Naive B cell (primary cell): ENCODE measurements at regions not wholly inside any gene's neighbourhood (a gene's known extent, or its start where the extent isn't known, plus 50 kb on each side); places are given as distances from the start of the nearest gene placed in this dataset.
"Not testable (repeated sequence)": the region's sequence is repeated elsewhere in the genome, so short reads cannot be mapped to it uniquely, and the experiment has no call there.

ENCODE experiments used
- ATAC-seq, 2 donors: fragments of 150-1000 bp; cut with Tn5 transposase; 2 replicates each; pipeline ENCODE4 v1.10.0; 2021; ENCODE audit warnings: low read depth in 2 of 2, mild to moderate bottlenecking in 2 of 2, moderate library complexity in 2 of 2
- DNase-seq: peaks from one replicate; pipeline ENCODE4 v3.0.0; 2022
- H3K27ac Mint-ChIP-seq, 6 donors: one replicate each; pipeline ENCODE4 v1.8.0; 2020 to 2022; ENCODE audit warnings: mild to moderate bottlenecking in 6 of 6, mixed read lengths in 6 of 6, moderate library complexity in 5 of 6, inconsistent platforms in 2 of 6
- H3K27me3 Mint-ChIP-seq, 3 donors: one replicate each; pipeline ENCODE4 v1.8.0; 2021 to 2022; ENCODE audit warnings: mixed read lengths in 3 of 3, mild to moderate bottlenecking in 1 of 3
- H3K36me3 Mint-ChIP-seq, 2 donors: one replicate each; pipeline ENCODE4 v1.8.0; 2020 to 2022; ENCODE audit warnings: mixed read lengths in 2 of 2, inconsistent platforms in 1 of 2, mild to moderate bottlenecking in 1 of 2
- H3K4me1 Mint-ChIP-seq, 3 donors: one replicate each; pipeline ENCODE4 v1.8.0; 2020 to 2022; ENCODE audit warnings: mixed read lengths in 3 of 3, inconsistent platforms in 1 of 3, mild to moderate bottlenecking in 1 of 3, moderate library complexity in 1 of 3
- H3K4me3 Mint-ChIP-seq, 8 donors: one replicate each; pipeline ENCODE4 v1.8.0; 2020 to 2022; ENCODE audit warnings: mild to moderate bottlenecking in 8 of 8, mixed read lengths in 8 of 8, moderate library complexity in 8 of 8, inconsistent platforms in 2 of 8
- H3K9me3 Mint-ChIP-seq, 7 donors: one replicate each; pipeline ENCODE4 v1.8.0; 2020 to 2022; ENCODE audit warnings: mixed read lengths in 7 of 7, mild to moderate bottlenecking in 5 of 7, inconsistent platforms in 2 of 7, moderate library complexity in 1 of 7

- DNase-seq, result no peak
- H3K4me1 Mint-ChIP-seq, result no peaks in the 10 kb centered on the region
- peaks cover 0 to 5% (median 4%) of the 10 kb centered on the region in 3 donors for H3K27me3 Mint-ChIP-seq
- H3K9me3 Mint-ChIP-seq, result no peaks in the 10 kb centered on the region
- no peak overlapping the region for H3K4me3 Mint-ChIP-seq
- ATAC-seq, result no peak
- H3K27ac Mint-ChIP-seq, result no peak overlapping the region
- no peaks in the 10 kb centered on the region for H3K36me3 Mint-ChIP-seq
These were observed 256.5 kb upstream of the CBLB start for GRCh38 chr3:106125321-106125720.

DNA sequence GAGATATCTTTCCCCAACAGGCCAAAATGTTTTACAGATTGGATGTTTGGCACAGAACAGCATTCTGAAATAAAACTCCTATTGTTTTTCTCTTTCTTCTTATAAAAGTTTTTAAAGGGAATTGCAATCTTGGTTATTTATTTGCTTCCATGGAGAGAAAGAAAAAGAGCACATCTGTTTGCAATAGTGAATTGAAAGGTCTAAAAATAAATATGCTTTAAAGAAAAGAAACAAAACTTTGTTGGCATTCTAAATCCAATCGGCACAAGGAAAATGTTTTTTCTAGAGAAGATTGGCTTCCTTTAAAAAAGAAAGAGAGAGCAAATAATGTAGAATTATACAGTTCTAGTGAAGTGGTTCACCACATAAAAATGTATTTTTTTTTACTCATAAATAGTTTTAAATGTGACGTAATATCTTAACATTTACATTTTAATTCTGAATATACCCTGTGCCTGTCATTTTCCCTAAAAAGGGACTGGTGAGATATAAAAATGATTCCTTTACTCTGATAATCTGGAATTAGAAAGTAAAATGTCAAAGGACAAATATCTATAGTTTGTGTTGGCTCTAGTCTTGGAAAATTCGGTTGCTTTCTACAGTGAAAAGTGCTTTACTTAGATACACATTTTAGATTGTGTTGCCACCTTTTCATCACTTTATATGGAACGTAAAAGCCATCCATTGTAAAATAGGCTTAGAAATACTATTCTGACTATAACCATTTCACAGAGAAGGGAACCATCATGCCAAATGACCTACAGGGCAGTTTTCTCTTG is 257.4 kb upstream of the CBLB start:
- no peaks in the 10 kb centered on the region for H3K36me3 Mint-ChIP-seq
- no peak for ATAC-seq
- DNase-seq, result no peak
- no peaks in the 10 kb centered on the region for H3K4me1 Mint-ChIP-seq
- H3K27me3 Mint-ChIP-seq, result peaks cover 0 to 5% (median 4%) of the 10 kb centered on the region in 3 donors
- H3K9me3 Mint-ChIP-seq, result no peaks in the 10 kb centered on the region
- H3K27ac Mint-ChIP-seq, result no peak overlapping the region
- H3K4me3 Mint-ChIP-seq, result no peak overlapping the region

GRCh38 chr3:106126846-106127235 is 258.0 kb upstream of the CBLB start:
- Mint-ChIP-seq H3K9me3 (no peaks in the 10 kb centered on the region), H3K36me3 (no peaks in the 10 kb centered on the region), H3K27me3 (peaks cover 0 to 5% (median 4%) of the 10 kb centered on the region in 3 donors), H3K4me3 (no peak overlapping the region), H3K4me1 (no peaks in the 10 kb centered on the region), H3K27ac (no peak overlapping the region)
- ATAC-seq (no peak), DNase-seq (no peak)

DNA sequence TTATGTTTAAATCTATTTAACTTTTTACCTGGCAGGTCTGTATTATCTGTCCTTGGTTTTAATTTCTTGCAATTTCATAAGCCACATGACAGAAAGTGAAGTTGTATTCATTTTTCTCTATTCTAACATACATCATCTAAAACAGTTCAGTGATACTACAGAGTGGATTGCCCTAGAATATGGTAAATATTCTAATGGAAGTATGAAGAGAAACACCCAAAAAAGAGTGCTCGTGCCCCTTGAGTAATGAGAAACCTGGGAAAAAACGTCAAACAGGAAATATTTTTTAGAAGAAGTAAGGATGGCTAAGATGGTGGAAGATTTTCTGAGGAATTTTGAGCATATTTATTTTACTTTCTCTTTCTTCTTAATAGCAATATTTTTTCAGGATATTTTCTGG is 261.1 kb upstream of the CBLB start:
- no peak overlapping the region for H3K4me3 Mint-ChIP-seq
- H3K4me1 Mint-ChIP-seq, result no peaks in the 10 kb centered on the region
- H3K9me3 Mint-ChIP-seq, result no peaks in the 10 kb centered on the region
- ATAC-seq, result no peak
- H3K27me3 Mint-ChIP-seq, result peaks cover 0 to 4% (median 0%) of the 10 kb centered on the region in 3 donors
- no peak for DNase-seq
- no peak overlapping the region for H3K27ac Mint-ChIP-seq
- H3K36me3 Mint-ChIP-seq, result no peaks in the 10 kb centered on the region

DNA sequence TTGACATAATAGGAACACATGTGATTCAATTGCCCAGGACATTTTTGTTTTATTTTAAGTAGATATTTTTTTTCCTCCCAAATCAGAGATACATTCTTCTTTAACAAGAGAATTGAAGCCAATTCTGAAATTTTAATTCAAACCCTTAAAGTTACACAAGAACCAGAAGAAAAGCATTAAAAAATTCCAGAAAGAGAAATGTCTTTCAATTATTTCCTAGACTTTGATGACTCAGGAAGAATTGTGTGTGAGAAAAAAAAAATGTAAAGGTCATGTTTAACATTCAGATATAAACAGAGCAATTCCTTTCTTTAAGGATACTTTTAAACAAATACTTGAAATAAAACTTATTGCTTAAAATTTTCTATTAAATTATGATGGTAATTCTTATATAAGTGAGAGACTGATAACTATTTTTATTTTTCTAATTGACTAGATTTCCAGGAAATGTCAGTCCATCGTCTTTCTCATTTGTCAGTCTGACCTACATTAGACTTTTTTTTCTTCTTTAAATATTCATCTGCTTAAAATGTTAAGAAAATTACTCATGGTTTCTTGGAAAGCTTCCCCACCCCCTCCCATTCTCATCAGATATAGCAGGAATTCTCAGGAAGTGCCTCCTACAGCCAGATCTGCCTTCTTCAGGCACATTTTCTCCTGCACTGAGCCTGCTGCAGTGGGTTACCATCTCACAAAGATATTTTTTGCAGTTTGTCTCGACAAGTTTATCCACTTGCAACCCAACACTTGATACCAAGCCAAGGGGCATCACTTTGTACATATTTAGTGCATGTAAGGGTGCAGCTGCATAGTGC is 261.8 kb upstream of the CBLB start:
- Mint-ChIP-seq H3K4me3 (no peak overlapping the region), H3K4me1 (no peaks in the 10 kb centered on the region), H3K9me3 (no peaks in the 10 kb centered on the region), H3K27me3 (no peaks in the 10 kb centered on the region), H3K27ac (peak overlapping the region in 1 of 6 donors; percentile 13), H3K36me3 (no peaks in the 10 kb centered on the region)
- no peak for ATAC-seq
- DNase-seq, result no peak

- Mint-ChIP-seq H3K36me3 (no peaks in the 10 kb centered on the region), H3K27me3 (no peaks in the 10 kb centered on the region), H3K4me3 (no peak overlapping the region), H3K9me3 (no peaks in the 10 kb centered on the region), H3K4me1 (no peaks in the 10 kb centered on the region), H3K27ac (no peak overlapping the region)
- DNase-seq (no peak), ATAC-seq (no peak)
These were observed 266.8 kb upstream of the CBLB start for GRCh38 chr3:106135451-106136160.

GRCh38 chr3:106139826-106140225 is 271.0 kb upstream of the CBLB start:
- H3K27me3 Mint-ChIP-seq, result no peaks in the 10 kb centered on the region
- H3K4me1 Mint-ChIP-seq, result no peaks in the 10 kb centered on the region
- H3K9me3 Mint-ChIP-seq, result no peaks in the 10 kb centered on the region
- H3K4me3 Mint-ChIP-seq, result no peak overlapping the region
- DNase-seq (no peak), ATAC-seq (no peak)
- H3K36me3 Mint-ChIP-seq, result no peaks in the 10 kb centered on the region
- no peak overlapping the region for H3K27ac Mint-ChIP-seq

DNA sequence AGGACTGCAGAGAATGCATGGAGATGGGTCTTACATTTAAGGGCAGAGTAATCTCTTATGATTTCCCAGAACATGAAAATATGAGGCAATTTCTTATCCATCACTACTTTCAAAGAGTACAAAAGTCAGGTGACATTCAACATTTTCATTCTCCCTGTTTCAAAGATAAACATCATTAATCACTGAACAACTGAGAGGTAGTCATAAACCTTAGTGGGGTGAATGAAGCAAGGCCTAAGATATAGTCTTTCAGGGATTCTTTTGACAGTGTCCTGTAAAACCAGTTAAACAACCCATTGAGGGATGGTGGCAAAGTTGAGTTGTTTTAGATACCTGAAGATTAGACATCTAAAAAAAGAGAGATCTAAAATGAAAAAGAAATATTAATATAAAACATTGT is 271.6 kb upstream of the CBLB start:
- Mint-ChIP-seq H3K9me3 (peaks cover 0 to 3% (median 0%) of the 10 kb centered on the region in 7 donors), H3K4me1 (no peaks in the 10 kb centered on the region), H3K36me3 (no peaks in the 10 kb centered on the region), H3K4me3 (no peak overlapping the region), H3K27me3 (no peaks in the 10 kb centered on the region), H3K27ac (no peak overlapping the region)
- ATAC-seq (no peak), DNase-seq (no peak)

- H3K27ac Mint-ChIP-seq, result no peak overlapping the region
- peaks cover 8 to 10% (median 9%) of the 10 kb centered on the region in 3 donors for H3K4me1 Mint-ChIP-seq
- H3K27me3 Mint-ChIP-seq, result no peaks in the 10 kb centered on the region
- H3K4me3 Mint-ChIP-seq, result no peak overlapping the region
- DNase-seq, result no peak
- peaks cover 0 to 28% (median 16%) of the 10 kb centered on the region in 7 donors for H3K9me3 Mint-ChIP-seq
- peaks cover 0 to 13% of the 10 kb centered on the region in 2 donors for H3K36me3 Mint-ChIP-seq
- no peak for ATAC-seq
These were observed 275.2 kb upstream of the CBLB start for GRCh38 chr3:106144030-106144429.

DNA sequence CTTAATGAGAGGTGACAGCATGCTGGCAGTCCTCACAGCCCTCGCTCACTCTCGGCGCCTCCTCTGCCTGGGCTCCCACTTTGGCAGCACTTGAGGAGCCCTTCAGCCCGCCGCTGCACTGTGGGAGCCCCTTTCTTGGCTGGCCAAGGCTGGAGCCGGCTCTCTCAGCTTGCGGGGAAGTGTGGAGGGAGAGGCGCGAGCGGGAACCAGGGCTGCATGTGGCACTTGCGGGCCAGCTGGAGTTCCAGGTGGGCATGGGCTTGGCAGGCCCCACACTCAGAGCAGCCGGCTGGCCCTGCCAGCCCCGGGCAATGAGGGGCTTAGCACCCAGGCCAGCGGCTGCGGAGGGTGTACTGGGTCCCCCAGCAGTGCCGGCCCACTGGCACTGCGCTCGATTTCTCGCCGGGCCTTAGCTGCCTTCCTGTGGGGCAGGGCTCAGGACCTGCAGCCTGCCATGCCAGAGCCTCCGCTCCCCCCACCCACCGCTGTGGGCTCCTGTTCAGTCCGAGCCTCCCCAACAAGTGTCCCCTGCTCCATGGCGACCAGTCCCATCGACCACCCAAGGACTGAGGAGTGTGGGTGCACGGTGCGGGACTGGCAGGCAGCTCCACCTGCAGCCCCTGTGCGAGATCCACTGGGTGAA is 279.7 kb upstream of the CBLB start:
- Mint-ChIP-seq H3K36me3 (peaks cover 0 to 14% of the 10 kb centered on the region in 2 donors), H3K9me3 (peaks cover 0 to 28% (median 16%) of the 10 kb centered on the region in 7 donors)
- H3K27me3 Mint-ChIP-seq, H3K4me1 Mint-ChIP-seq, H3K27ac Mint-ChIP-seq, ATAC-seq, H3K4me3 Mint-ChIP-seq, DNase-seq: not testable (repeated sequence)

- Mint-ChIP-seq H3K36me3 (no peaks in the 10 kb centered on the region), H3K4me3 (no peak overlapping the region), H3K27ac (no peak overlapping the region), H3K27me3 (no peaks in the 10 kb centered on the region), H3K4me1 (no peaks in the 10 kb centered on the region), H3K9me3 (peaks cover 0 to 3% (median under 1%) of the 10 kb centered on the region in 7 donors)
- ATAC-seq (no peak), DNase-seq (no peak)
These were observed 288.6 kb upstream of the CBLB start for GRCh38 chr3:106157411-106157810.

DNA sequence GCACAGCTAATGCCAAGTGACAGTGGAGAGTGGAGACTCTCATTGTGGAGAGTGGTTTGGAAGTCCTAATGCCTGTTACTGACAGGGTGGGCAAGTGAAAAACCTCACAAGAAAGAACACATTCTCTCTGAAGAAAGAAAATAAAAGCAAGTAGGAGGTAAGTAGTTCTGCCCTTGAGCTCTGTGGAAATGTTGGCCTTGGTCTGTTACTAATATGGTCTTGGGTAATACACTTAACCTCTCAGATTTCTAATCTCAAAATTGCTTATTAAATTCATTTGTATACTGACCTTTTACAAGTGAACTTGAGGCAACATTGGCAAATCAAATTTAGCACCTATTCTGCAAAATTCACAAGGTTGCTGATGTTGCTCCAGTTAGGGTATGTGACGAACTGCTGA is 291.6 kb upstream of the CBLB start:
- H3K4me3 Mint-ChIP-seq, result no peak overlapping the region
- no peaks in the 10 kb centered on the region for H3K4me1 Mint-ChIP-seq
- H3K9me3 Mint-ChIP-seq, result peaks cover 5 to 21% (median 12%) of the 10 kb centered on the region in 7 donors
- peaks cover 0 to 5% (median 0%) of the 10 kb centered on the region in 3 donors for H3K27me3 Mint-ChIP-seq
- peaks cover 0 to 11% of the 10 kb centered on the region in 2 donors for H3K36me3 Mint-ChIP-seq
- no peak overlapping the region for H3K27ac Mint-ChIP-seq
- ATAC-seq (no peak), DNase-seq (no peak)

GRCh38 chr3:106161246-106161645 is 292.4 kb upstream of the CBLB start:
- no peak for DNase-seq
- Mint-ChIP-seq H3K9me3 (peaks cover 5 to 21% (median 12%) of the 10 kb centered on the region in 7 donors), H3K27ac (no peak overlapping the region), H3K4me1 (no peaks in the 10 kb centered on the region), H3K4me3 (no peak overlapping the region), H3K27me3 (peaks cover 0 to 5% (median 0%) of the 10 kb centered on the region in 3 donors), H3K36me3 (peaks cover 0 to 11% of the 10 kb centered on the region in 2 donors)
- ATAC-seq, result no peak
